Lung (tissue), 11 donors: ENCODE measurements at regions not wholly inside any gene's neighbourhood (a gene's known extent, or its start where the extent isn't known, plus 50 kb on each side); places are given as distances from the start of the nearest gene placed in this dataset.
"Not testable (repeated sequence)": the region's sequence is repeated elsewhere in the genome, so short reads cannot be mapped to it uniquely, and the experiment has no call there.

Source experiments
- ATAC-seq: fragments of 200-7000 bp; cut with Tn5 transposase; one replicate; pipeline ENCODE4 v1.9.1; 2020; ENCODE audit warnings: moderate number of reproducible peaks; ENCODE audit not compliant: insufficient read depth, low FRiP score
- DNase-seq, 3 donors: peaks; one replicate each; pipeline ENCODE4 v3.0.0-alpha.2; 2013 to 2017
- H3K27ac ChIP-seq, 2 donors: one replicate each; pipeline ENCODE4 v1.5.1; 2013; ENCODE audit warnings: mild to moderate bottlenecking in 2 of 2, moderate library complexity in 2 of 2, control low read depth in 1 of 2, inconsistent platforms in 1 of 2, low read depth in 1 of 2, low read length in 1 of 2
- H3K27me3 ChIP-seq, 3 donors: one replicate each; pipeline ENCODE4 v1.5.1; 2013; ENCODE audit warnings: low read length in 2 of 3; ENCODE audit not compliant: control insufficient read depth in 3 of 3, insufficient read depth in 3 of 3
- H3K36me3 ChIP-seq, 4 donors: one replicate each; pipeline ENCODE4 v1.5.1; 2013; ENCODE audit warnings: low read length in 4 of 4, mild to moderate bottlenecking in 1 of 4, moderate library complexity in 1 of 4; ENCODE audit not compliant: control insufficient read depth in 4 of 4, insufficient read depth in 4 of 4
- H3K4me1 ChIP-seq, 5 donors: one replicate each; pipeline ENCODE4 v1.5.1; 2013; ENCODE audit warnings: low read length in 5 of 5, mild to moderate bottlenecking in 2 of 5, moderate library complexity in 1 of 5; ENCODE audit not compliant: control insufficient read depth in 5 of 5, insufficient read depth in 5 of 5
- H3K4me3 ChIP-seq: one replicate; pipeline ENCODE4 v1.5.1; 2013; ENCODE audit warnings: mild to moderate bottlenecking, control low read depth, moderate library complexity
- H3K9ac ChIP-seq, 2 donors: one replicate each; pipeline ENCODE4 v1.5.1; 2013; ENCODE audit warnings: low read length in 2 of 2, control low read depth in 1 of 2; ENCODE audit not compliant: insufficient read depth in 1 of 2
- H3K9me3 ChIP-seq, 4 donors: one replicate each; pipeline ENCODE4 v1.5.1; 2013; ENCODE audit warnings: low read length in 3 of 4, mild to moderate bottlenecking in 1 of 4, moderate library complexity in 1 of 4; ENCODE audit not compliant: control insufficient read depth in 4 of 4, insufficient read depth in 3 of 4
- CTCF ChIP-seq: IDR thresholded peaks from 2 replicates; pipeline ENCODE4 v1.5.1; 2012; ENCODE audit warnings: mild to moderate bottlenecking; ENCODE audit errors: control extremely low read depth, extremely low read depth
- WGBS, 2 donors: extraction: QIAGEN DNeasy Blood & Tissue Kit; methylation state at CpG; one replicate each; pipeline ENCODE4 v1.1.7; 2013; 5-methylcytosine and 5-hydroxymethylcytosine counted together
- donor health status: control.
- donor health status: control.
- donor health status: Bipolar disorder and iron deficiency.
- donor health status: healthy.
- donor health status: DM: yes; HTN: yes; CAD: no.

- TF ChIP-seq CTCF: no peak
- WGBS, 2 donors: 59 to 83% methylated on average over 4 of the region's 4 CpGs
- Histone ChIP-seq H3K27ac (no peak overlapping the region), H3K9me3 (no peaks in the 10 kb centered on the region), H3K4me3 (no peak overlapping the region), H3K4me1 (no peaks in the 10 kb centered on the region), H3K27me3 (peaks cover 0 to 13% (median 0%) of the 10 kb centered on the region in 3 donors), H3K36me3 (no peaks in the 10 kb centered on the region), H3K9ac (no peak overlapping the region)
- no peak for DNase-seq
- ATAC-seq: no peak
Observed at GRCh38 chr6:112522587-112522986, 175.5 kb downstream of the RFPL4B start.

- no peaks in the 10 kb centered on the region for H3K9me3 ChIP-seq
- no peak overlapping the region for H3K4me3 ChIP-seq
- H3K27me3 ChIP-seq: peaks cover 0 to 8% (median 0%) of the 10 kb centered on the region in 3 donors
- DNase-seq: no peak
- ATAC-seq: no peak
- H3K4me1 ChIP-seq: no peaks in the 10 kb centered on the region
- WGBS, 2 donors: 89 to 90% methylated on average over 2 of the region's 2 CpGs
- no peak overlapping the region for H3K9ac ChIP-seq
- no peaks in the 10 kb centered on the region for H3K36me3 ChIP-seq
- H3K27ac ChIP-seq: no peak overlapping the region
- TF ChIP-seq CTCF: no peak
Observed at GRCh38 chr6:112524071-112524470, 176.9 kb downstream of the RFPL4B start.

- Histone ChIP-seq H3K36me3 (no peaks in the 10 kb centered on the region), H3K27ac (no peak overlapping the region), H3K9ac (no peak overlapping the region), H3K27me3 (peaks cover 0 to 8% (median 0%) of the 10 kb centered on the region in 3 donors), H3K4me1 (no peaks in the 10 kb centered on the region), H3K9me3 (no peaks in the 10 kb centered on the region), H3K4me3 (no peak overlapping the region)
- no peak for DNase-seq
- no peak for TF ChIP-seq CTCF
- no peak for ATAC-seq
- WGBS, 2 donors: 87 to 92% methylated on average over 1 of the region's 1 CpG
Observed at GRCh38 chr6:112525749-112526148, 178.6 kb downstream of the RFPL4B start.

- peaks cover 0 to 8% (median 0%) of the 10 kb centered on the region in 3 donors for H3K27me3 ChIP-seq
- ATAC-seq (no peak), DNase-seq (no peak)
- H3K27ac ChIP-seq: no peak overlapping the region
- TF ChIP-seq CTCF: no peak
- no peak overlapping the region for H3K4me3 ChIP-seq
- no peaks in the 10 kb centered on the region for H3K9me3 ChIP-seq
- H3K36me3 ChIP-seq: no peaks in the 10 kb centered on the region
- H3K9ac ChIP-seq: no peak overlapping the region
- WGBS, 2 donors: 88 to 90% methylated on average over 6 of the region's 6 CpGs
- no peaks in the 10 kb centered on the region for H3K4me1 ChIP-seq
Observed at GRCh38 chr6:112526594-112526993, 179.5 kb downstream of the RFPL4B start.

GRCh38 chr6:112528306-112528705 lies 181.2 kb downstream of the RFPL4B start:
- ATAC-seq, H3K27ac ChIP-seq, H3K4me1 ChIP-seq, H3K36me3 ChIP-seq, H3K9me3 ChIP-seq, H3K9ac ChIP-seq, DNase-seq, H3K27me3 ChIP-seq, H3K4me3 ChIP-seq: not testable (repeated sequence)
- WGBS, 2 donors: 91 to 95% methylated on average over 18 to 29 of the region's 29 CpGs
